Astrocyte (in vitro differentiated cells and primary cell): ENCODE measurements at regions not wholly inside any gene's neighbourhood (a gene's known extent, or its start where the extent isn't known, plus 50 kb on each side); places are given as distances from the start of the nearest gene placed in this dataset.

Source experiments
- CTCF ChIP-seq: IDR thresholded peaks from 2 replicates; pipeline ENCODE4 v1.5.1; 2011; ENCODE audit warnings: low read depth, mild to moderate bottlenecking, inconsistent platforms, low read length, moderate library complexity; ENCODE audit not compliant: insufficient read depth
- EZH2 ChIP-seq: IDR thresholded peaks from 2 replicates; pipeline ENCODE4 v1.6.1; 2012; ENCODE audit warnings: mild to moderate bottlenecking, low read length, inconsistent platforms; ENCODE audit not compliant: insufficient read depth

GRCh38 chr14:53336729-53337128 is 183.6 kb upstream of the DDHD1 start:
- no peak for TF ChIP-seq CTCF
- TF ChIP-seq EZH2: no peak
